ENCODE measurements at regions not wholly inside any gene's neighbourhood (a gene's known extent, or its start where the extent isn't known, plus 50 kb on each side); places are given as distances from the start of the nearest gene placed in this dataset.
A peak's percentile ranks its signal among the peaks of the same experiment; 100 is the strongest.
"Not testable (repeated sequence)": the region's sequence is repeated elsewhere in the genome, so short reads cannot be mapped to it uniquely, and the experiment has no call there.

GRCh38 chr15:36039996-36040572 lies 494.1 kb upstream of the DPH6 start:
- DNase-seq (ENCODE audit: low spot score) = no peak
- H3K4me1 ChIP-seq (ENCODE audit: insufficient read depth, poor library complexity, severe bottlenecking) = no peaks in the 10 kb centered on the region
- no peak overlapping the region for H3K27ac ChIP-seq (ENCODE audit: poor library complexity, severe bottlenecking)
- no peak for TF ChIP-seq CTCF (IDR thresholded peaks at IDR 0.05; ENCODE audit: poor library complexity, severe bottlenecking)
- H3K4me3 ChIP-seq (ENCODE audit: severe bottlenecking) = no peak overlapping the region
- H3K36me3 ChIP-seq (ENCODE audit: low read depth) = no peaks in the 10 kb centered on the region
- H3K27me3 ChIP-seq (ENCODE audit: insufficient read depth, poor library complexity, severe bottlenecking) = no peaks in the 10 kb centered on the region
- no peak for ATAC-seq (ENCODE audit: low read depth)
- H3K9me3 ChIP-seq (ENCODE audit: severe bottlenecking) = no peaks in the 10 kb centered on the region

- H3K4me1 ChIP-seq (ENCODE audit: insufficient read depth, poor library complexity, severe bottlenecking); H3K27me3 ChIP-seq (ENCODE audit: insufficient read depth, poor library complexity, severe bottlenecking); DNase-seq (ENCODE audit: low spot score); ATAC-seq (ENCODE audit: low read depth); H3K4me3 ChIP-seq (ENCODE audit: severe bottlenecking); H3K9me3 ChIP-seq (ENCODE audit: severe bottlenecking); H3K36me3 ChIP-seq (ENCODE audit: low read depth); H3K27ac ChIP-seq (ENCODE audit: poor library complexity, severe bottlenecking): not testable (repeated sequence)
Measured at GRCh38 chr15:36047018-36047716, 501.2 kb upstream of the DPH6 start.

- ATAC-seq (ENCODE audit: low read depth) = no peak
- no peaks in the 10 kb centered on the region for H3K9me3 ChIP-seq (ENCODE audit: severe bottlenecking)
- no peaks in the 10 kb centered on the region for H3K36me3 ChIP-seq (ENCODE audit: low read depth)
- H3K4me1 ChIP-seq (ENCODE audit: insufficient read depth, poor library complexity, severe bottlenecking) = no peaks in the 10 kb centered on the region
- H3K27me3 ChIP-seq (ENCODE audit: insufficient read depth, poor library complexity, severe bottlenecking) = no peaks in the 10 kb centered on the region
- H3K4me3 ChIP-seq (ENCODE audit: severe bottlenecking) = no peak overlapping the region
- no peak for TF ChIP-seq CTCF (IDR thresholded peaks at IDR 0.05; ENCODE audit: poor library complexity, severe bottlenecking)
- no peak for DNase-seq (ENCODE audit: low spot score)
- no peak overlapping the region for H3K27ac ChIP-seq (ENCODE audit: poor library complexity, severe bottlenecking)
Measured at GRCh38 chr15:36050899-36051298, 504.9 kb upstream of the DPH6 start.

DNA sequence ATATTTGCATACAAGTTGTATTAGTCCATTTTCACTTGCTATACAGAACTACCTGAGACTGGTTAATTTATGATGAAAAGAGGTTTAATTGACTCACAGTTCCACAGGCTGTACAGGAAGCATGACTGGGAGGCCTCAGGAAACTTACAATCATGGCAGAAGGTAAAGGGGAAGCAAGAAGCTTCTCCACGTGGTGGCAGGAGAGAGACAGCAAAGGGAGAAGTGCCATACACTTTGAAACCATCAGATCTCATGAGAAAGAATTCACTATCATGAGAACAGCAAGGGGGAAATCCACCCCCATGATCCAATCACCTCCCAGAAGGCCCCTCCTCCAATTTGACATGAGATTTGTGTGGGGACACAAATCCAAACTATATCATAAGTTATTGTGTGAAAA lies 506.7 kb upstream of the DPH6 start:
- 0 out of 3 replicates have a peak, but pooled peaks have one; percentile 36 for ATAC-seq (ENCODE audit: low read depth)
- not testable (repeated sequence) for H3K4me3 ChIP-seq (ENCODE audit: severe bottlenecking); H3K27me3 ChIP-seq (ENCODE audit: insufficient read depth, poor library complexity, severe bottlenecking); H3K36me3 ChIP-seq (ENCODE audit: low read depth); H3K4me1 ChIP-seq (ENCODE audit: insufficient read depth, poor library complexity, severe bottlenecking); DNase-seq (ENCODE audit: low spot score); H3K9me3 ChIP-seq (ENCODE audit: severe bottlenecking); H3K27ac ChIP-seq (ENCODE audit: poor library complexity, severe bottlenecking)
- TF ChIP-seq CTCF (IDR thresholded peaks at IDR 0.05; ENCODE audit: poor library complexity, severe bottlenecking) = peak; percentile 58

DNA sequence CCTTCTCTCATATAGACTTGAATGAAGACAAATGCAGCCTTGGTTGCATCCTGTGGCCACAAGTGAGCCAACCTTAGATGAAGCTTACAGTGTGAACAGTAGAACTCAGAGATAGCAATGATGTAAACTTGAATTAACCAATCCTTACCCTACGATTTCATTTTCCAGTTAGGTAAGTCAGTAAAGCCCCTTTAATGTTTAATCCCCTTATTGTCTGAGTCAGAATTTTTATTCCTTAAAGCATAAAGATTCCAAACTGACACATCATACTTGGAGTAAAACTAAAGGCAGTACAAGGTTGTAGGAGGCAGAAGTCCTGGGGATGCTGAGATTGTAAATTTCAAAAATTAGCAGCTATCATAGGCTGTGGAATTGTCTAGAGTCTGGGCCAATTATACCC lies 507.8 kb upstream of the DPH6 start:
- ATAC-seq (ENCODE audit: low read depth) (0 out of 3 replicates have a peak, but pooled peaks have one; percentile 11), DNase-seq (ENCODE audit: low spot score) (no peak)
- no peaks in the 10 kb centered on the region for H3K4me1 ChIP-seq (ENCODE audit: insufficient read depth, poor library complexity, severe bottlenecking)
- H3K27me3 ChIP-seq (ENCODE audit: insufficient read depth, poor library complexity, severe bottlenecking) = no peaks in the 10 kb centered on the region
- H3K27ac ChIP-seq (ENCODE audit: poor library complexity, severe bottlenecking) = no peak overlapping the region
- H3K9me3 ChIP-seq (ENCODE audit: severe bottlenecking) = no peaks in the 10 kb centered on the region
- H3K4me3 ChIP-seq (ENCODE audit: severe bottlenecking) = no peak overlapping the region
- H3K36me3 ChIP-seq (ENCODE audit: low read depth) = no peaks in the 10 kb centered on the region
- no peak for TF ChIP-seq CTCF (IDR thresholded peaks at IDR 0.05; ENCODE audit: poor library complexity, severe bottlenecking)
